Stomach (tissue), 4 donors: ENCODE measurements at regions not wholly inside any gene's neighbourhood (a gene's known extent, or its start where the extent isn't known, plus 50 kb on each side); places are given as distances from the start of the nearest gene placed in this dataset.

Experiments
- CTCF ChIP-seq, 7 experiments: fragments of 450-650 bp in 4 of 7; fragments of 200-600 bp in 3 of 7; sonication (generic) in 3 of 7; IDR thresholded peaks; one replicate each; pipeline ENCODE4 v1.5.1; 2016 to 2019; ENCODE audit warnings: antibody characterized with exemption in 7 of 7, control low read depth in 2 of 7, mild to moderate bottlenecking in 1 of 7
- EP300 ChIP-seq: sonication (generic); formaldehyde crosslinking; IDR thresholded peaks from one replicate; pipeline ENCODE4 v1.6.1; 2017; ENCODE audit warnings: antibody characterized with exemption
- POLR2A ChIP-seq, 4 donors: fragments of 450-650 bp; IDR thresholded peaks; one replicate each; pipeline ENCODE4 v1.6.1; 2016; ENCODE audit warnings: antibody characterized with exemption in 4 of 4, control low read depth in 2 of 4, mild to moderate bottlenecking in 1 of 4, moderate library complexity in 1 of 4

- TF ChIP-seq EP300: no peak
- no peak for TF ChIP-seq POLR2A (IDR thresholded peaks at IDR 0.05)
- TF ChIP-seq CTCF (IDR thresholded peaks at IDR 0.05): no peak
These were observed 286.9 kb upstream of the PTCHD4 start for GRCh38 chr6:48397887-48398286.
